GM21423 (cell line): ENCODE measurements at regions not wholly inside any gene's neighbourhood (a gene's known extent, or its start where the extent isn't known, plus 50 kb on each side); places are given as distances from the start of the nearest gene placed in this dataset.

ENCODE experiments used
- ATAC-seq: cut with Tn5 transposase; IDR thresholded peaks from one replicate; pipeline ENCODE4 v1.9.1; 2021; ENCODE audit warnings: mild to moderate bottlenecking, moderate library complexity; ENCODE audit not compliant: unreplicated experiment

DNA sequence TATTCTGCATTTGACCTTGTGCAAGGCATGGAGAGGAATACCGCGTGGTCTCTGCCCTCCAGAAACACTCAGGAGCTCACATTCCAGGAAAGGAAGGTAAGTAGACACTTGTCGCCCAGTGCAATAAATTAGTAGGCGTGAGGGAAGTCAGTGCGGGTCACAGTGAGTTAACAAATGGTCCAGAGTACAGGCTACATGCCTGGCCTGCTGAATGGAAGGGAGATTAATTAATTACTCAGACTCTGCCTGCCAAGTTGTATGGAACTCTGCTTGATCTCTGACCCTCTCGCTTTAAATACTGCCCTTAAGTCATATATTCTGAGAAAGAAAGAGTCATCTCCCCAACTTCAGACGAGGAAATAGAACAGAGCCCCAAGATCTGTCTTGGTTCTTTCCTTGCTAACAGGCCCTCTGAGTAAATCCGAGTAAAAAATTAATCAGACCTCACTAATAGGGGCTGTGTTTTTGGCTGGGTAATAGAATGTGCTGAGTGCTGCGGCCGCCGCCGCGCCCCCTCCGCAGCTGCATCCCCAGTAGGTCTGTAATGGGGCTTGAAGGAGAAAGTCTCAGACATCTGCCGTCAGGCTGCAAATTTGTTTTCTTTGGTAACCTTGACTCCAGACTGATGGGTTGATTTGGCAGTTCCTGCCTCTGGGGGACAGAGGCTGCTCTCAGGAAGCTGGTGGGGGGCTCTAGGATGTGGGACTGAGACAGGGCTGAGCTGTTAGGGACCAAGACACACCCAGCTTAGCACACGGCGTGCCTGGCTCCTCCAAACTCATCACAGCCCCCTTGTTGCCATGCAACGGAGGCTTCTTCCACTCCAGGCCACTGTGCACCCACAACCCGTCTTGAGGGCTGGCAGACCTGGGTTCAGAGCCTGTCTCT lies 144.4 kb downstream of the NSG2 start:
- no peak for ATAC-seq

DNA sequence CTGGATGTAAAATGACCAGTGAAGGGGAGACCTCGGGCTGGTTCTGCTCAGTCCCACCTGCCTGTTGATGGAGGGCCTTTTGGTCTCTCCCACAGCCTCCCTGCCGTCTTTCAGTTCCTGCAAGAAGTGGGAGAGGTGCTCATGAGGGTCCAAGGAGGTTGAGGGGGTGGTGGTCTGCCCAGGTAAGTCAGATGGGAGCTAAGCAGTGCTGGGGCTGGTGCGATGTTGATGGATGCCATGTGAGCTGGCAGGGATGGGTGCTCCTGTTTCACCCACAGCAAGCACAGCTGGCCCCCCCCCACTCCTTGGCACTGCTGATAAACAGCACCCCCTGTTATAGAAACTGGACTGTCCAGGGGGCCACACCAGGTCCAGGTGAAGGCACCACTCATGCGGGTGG lies 145.6 kb downstream of the NSG2 start:
- ATAC-seq: no peak

DNA sequence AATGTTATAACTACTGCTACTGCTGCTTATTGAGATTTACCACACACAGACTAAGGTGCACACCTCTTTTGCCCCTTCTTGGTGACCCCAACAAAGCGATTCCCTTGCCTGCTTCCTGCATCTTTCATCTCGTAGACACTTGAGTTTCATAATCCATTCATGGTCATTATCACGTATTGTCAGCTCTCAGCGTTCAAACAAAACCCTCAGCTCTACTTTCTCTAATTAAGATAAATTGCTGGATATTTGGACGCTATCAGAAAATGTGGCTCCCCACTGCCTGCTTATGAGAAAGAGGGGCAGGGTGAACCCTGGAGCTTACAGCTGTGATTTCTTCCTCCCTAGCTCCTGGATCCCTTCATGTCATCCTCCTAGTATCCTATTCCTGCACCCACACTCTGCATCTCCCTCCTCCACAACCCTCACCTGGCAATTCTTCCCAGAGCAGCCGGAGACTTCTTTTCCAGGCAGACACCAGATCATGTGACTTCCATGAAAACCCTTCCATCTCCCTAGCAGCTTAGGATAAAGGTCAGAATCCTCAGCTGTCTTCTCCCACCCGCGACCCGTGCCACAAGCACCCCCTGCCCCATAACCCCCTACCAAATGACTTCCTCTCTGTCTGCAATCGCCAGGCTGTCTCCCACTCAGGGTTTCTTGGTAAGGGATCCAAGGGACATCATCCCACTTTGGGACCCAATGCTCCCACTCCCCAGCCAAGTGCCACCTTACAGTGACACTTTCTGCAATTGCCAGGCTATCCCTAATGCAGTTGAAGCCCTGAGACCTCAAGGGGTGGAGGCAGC lies 146.5 kb downstream of the NSG2 start:
- no peak for ATAC-seq

DNA sequence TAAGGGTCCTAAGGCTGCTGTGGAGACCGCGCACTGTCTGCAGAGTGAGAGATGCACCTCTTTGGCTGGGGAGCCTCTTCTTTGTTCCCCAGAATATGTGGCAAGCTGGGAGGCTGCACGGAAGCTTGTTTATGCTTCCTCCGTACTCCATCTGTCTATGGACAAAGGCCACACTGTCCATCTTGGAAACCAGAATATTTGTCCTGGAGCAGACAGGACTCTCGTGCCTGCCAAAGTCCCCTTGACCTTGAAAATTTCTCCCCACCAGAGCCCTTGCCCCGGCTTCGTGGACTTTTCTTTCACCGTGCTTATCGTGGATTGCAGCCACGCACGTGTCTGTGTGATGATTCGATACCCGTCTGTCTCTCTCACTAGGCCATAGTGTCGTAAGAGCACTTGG lies 147.4 kb downstream of the NSG2 start:
- no peak for ATAC-seq

DNA sequence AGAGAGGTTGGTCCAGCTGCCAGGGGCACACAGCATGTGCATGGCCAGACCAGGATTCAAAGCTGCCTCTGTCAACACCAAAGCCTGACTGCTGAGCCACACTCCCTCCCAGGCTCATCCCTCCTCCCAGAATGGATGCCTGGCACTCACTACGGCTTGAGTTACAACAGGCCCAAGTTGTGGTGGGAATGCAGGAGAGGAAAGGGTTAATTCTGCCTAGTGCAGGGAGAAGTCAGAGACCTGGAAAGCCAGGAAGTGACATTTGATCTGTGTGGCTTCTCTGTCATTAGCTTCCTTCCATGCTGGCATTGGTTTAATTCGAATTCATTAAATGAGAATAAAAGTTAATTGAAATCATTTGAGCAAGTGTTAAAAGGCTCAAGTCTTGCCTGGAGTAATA lies 150.0 kb downstream of the NSG2 start:
- no peak for ATAC-seq

DNA sequence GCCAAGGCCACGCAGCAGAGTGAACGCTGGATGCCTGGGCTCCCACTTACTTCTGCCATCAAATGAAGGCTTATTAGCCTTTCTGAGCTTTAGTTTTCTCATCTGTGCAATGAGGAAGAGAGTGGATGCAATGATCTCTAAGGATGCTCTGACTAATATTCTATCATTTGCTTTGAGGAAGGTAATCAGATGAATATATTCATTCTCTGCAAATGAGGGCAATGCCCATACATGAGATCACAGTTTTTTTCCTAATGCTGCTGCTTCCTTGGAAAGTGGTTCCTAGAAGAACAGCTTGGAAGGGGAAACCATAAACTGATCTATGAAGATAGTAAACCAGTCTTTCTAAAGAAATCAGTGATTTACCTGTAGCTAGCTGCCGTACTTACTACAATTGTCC lies 152.4 kb downstream of the NSG2 start:
- no peak for ATAC-seq

DNA sequence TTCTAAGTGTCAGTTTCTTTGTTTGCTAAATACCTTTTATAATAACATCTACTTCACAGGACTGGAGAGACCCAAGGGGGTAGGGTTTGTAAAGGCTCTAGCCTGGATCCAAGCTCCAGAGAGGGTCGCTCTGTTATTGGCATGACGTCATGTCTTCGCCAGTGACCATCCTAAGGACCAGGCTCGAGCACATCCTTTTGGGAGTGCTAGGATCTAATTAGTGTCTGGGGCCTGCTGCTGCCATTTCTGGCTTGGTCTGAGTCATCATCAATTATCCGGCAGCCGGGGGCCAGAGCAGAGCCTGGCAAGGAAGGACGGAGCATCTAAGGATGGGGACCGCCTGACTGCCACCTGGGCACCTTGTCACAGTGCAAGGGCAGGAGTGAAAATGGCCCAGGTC lies 153.0 kb downstream of the NSG2 start:
- ATAC-seq: no peak

DNA sequence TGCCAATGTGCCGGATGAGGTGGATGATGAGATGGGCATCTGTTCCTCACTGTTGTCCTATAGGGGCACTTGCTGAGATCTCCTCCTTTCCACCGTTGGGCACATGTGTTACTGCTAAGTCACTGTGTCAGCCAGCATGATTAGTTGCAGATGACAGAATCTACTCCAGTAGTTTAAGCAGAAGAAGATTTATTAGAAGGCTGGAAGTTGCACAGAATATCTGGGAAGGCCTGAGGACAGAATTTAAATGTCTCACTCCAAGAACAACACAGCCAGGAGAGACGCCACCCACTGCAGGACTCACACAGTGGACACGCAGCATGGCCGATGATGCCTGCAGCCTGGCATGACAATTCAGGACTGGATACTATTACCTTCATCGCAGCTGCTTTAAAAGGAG lies 157.5 kb downstream of the NSG2 start:
- ATAC-seq: no peak

DNA sequence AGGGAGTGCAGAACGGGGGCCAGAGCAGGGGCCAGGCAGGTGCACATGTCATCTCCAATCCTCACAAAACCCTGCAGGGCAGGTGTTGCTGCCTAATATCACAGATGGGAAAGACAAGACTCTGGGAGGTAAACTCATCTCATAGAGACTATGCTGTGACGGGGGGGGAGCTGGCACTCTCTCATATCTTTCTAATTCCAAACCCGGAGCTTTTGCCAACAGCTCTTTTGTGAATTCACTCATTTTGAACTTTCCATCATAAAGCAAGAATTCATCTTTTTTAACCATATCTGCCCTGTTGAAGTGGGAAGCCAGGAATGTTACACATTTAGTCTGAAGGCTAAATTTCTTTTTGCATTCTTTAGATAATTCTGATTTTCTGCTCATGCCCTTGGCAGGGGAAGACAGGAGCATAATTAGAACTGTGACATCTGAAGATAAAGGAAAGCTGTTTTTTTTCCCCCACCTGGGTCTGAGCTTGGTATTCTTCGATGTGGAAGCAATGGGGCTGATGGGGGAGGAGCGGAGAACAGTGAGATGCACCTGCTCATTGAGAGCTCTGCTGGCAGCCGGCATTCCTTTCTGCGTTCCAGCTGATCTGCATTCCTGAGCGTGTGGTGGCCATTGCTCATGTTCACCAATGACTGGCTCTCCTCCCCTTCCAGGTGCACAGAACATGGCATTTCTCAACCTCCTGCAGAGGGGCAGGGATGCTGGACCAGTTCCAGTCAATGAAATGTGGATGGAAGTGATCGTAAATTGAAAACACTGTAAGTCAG lies 159.2 kb downstream of the NSG2 start:
- no peak for ATAC-seq

DNA sequence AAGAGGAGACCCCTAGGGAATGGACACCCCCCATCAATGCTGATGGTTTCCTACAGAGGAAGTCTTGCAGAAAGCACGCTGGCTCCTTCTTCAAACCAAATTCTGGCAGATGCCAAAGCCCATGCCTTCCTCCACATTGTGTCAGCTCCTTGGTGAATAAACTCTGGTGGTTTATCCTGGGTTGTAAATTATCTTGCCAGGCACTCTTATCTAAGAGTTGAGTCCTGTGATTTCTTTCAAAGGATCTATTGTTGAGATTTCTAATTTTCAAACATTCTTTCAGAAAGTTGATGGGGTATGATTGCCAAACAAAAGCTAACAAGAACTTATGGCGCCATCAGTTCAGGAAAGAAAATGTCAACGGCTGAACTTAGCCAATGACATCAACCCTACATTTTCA lies 160.4 kb downstream of the NSG2 start:
- ATAC-seq: no peak

DNA sequence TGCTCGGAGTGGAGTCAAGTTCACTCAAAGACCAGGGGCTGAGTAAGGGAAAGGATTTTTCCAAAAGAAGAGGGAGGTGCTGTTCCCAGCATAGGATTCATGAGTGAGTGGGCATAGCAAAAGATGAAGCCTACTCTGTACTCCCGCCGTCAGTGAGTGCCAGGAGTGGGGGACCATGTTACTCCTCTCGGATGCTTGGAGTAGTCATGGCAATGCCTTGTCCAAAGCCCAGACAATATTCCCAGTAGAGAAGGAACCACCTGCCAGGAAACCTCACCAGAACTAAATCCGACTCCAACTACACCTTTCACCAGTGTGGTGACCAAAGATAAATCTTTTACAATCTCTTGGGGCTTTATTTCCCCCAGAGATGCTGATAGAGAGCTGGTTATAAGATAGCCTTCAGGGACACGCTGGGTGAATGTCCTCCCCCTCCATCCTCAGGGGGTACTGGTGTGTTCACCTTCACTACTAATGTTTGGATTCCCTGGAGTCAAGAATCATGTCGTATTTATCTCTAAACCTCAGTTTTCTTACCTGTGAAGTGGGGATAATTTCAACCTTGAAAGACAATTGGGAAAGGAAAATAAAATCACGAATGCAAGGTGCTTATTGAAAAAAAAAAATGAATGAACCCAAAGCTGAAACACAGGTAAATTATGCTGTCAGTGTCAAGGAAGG lies 165.2 kb downstream of the NSG2 start:
- no peak for ATAC-seq

DNA sequence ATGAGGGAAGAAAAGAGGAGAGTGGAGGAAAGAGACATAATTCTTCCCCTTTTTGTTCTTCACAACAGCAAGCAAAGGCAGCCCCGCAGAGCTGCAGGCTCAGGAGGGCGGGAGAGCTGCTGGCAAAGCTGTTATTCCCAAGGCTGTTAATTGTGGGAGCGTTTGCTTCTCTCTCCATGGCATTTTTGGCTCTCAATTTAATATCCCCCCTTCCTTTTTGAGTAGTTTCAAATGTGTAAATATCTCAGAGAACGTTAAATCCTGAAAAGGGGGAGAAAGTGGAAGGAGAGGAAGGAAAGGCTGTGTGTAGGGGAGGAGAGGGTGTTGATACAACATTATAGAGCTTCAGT lies 165.7 kb downstream of the NSG2 start:
- no peak for ATAC-seq

DNA sequence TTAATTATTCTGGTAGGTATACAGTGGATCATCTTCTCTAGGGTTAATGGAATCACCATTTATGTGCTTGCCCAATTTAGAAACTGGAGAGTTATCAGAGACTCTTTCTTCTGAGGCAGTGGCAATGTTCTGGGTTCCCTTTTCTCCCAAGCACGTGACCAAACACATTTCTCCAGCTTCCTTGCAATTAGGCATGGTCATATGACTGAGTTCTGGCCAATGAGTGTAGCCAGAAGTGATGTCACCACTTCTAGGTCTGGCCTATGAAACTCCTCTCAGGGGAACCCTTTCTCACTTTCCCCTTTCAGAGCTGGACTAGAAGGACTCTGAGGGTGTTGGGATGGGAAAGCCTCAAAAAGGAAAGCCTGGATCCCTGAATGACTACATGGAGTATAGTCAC lies 172.0 kb downstream of the NSG2 start:
- no peak for ATAC-seq

DNA sequence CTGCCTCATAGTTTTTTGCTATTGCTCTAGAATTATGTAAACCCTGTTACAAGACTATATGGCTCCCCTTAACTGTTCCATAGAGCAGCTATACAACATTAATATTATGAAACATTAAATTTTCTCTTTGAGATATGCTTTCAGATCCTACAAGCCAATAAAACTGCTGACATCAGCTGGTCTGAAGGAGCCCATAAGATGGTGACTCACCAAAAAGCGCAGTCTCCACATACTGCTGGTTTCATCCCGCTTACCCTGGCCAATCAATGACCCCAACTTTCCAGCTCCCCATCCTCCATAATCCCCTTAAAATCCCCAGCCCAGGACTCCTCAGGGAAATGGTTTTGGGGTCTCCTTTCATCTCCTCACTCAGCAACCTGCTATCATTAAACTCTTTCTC lies 172.7 kb downstream of the NSG2 start:
- no peak for ATAC-seq

DNA sequence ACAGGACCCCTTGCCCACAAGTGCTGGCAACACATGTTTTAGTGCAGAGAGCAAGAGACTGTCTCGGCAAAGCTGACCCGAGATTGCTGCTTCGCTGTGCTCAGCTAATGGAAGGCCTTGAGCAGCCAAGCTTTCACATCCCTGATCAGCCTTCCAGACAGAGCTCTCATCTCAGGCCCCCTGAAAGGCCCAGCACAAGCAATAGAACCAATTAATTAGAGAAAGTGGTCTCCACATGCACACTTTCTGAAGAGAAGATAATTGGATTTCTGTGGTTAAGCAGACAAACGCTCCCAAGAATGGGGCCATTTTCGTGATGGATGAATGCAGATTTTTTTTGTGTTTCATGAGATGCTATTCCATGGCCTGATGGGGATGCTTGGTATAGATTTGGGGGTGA lies 174.9 kb downstream of the NSG2 start:
- no peak for ATAC-seq

DNA sequence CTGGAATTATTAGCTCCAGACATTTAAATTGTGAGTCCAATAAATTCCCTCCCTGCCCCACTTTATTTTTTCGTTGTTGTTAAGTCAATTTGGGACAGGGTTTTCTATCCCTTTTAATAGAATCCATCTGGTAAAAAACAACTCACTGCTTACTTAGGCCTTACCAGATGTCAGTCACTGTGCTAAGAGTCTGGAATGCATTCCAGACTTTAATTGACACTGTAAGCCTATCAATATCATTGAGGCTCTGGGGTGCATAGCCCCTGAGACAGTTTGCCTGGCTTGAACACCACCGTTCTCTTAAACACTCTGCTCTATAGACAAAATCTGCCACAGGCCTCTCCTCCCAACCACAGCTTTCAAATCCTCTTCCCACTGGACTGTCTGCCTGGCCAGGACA lies 175.9 kb downstream of the NSG2 start:
- no peak for ATAC-seq

DNA sequence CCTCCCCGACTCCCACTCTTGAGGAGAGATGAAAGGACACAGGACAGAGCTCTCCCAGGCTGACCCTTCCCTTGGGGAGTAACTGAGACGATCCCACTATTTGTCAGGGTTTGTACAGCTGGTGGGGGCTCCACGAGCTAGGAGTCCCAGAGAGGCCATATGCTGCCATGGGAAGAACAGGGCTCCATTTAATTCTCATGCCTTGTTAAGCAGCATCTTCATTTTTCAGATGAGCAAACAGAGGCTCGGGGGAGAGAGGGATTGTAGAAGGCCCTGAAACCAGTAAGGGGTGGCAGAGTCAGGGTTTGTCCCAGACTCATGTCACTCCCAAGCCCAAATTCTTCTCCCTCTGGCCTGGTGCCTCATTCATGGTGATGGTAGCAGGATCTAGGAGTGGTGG lies 176.4 kb downstream of the NSG2 start:
- no peak for ATAC-seq

DNA sequence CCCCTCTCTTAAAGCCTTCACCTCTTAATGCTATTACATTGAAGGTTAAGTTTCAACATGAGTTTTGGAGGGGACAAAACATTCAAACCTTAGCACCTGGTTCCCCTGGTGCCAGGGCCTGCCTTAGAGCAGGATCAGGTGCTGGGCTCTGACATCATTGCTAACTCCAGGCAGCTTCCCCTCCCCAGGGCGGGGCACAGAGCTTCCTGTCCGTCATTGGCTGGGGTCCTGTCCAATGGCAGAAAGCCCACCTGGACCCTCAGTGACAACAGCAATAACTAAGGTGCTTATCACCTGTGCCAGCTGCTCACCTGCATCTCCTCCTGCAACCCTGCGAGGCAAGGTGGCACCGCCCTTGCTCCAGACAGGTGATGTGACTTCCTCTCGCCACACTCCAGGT lies 177.4 kb downstream of the NSG2 start:
- no peak for ATAC-seq

DNA sequence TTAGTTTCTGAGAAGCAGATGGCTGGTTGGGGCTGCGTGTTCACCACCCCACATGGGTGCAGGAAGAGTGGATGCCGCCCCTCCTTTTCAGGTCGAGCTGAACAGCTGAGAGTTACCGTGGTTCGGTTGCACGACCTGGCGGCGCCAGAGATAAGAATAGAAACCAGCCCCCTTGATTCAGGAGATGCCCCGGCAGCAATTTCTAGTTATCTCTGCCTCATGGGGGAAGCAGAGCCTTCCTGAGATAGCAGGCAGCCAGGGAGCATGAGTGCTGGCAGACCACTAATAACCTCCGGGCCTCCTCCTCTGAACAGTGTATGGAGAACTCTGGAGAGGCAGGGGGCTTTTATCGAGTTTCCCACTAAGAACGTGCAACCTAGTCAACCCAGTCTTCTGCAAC lies 177.8 kb downstream of the NSG2 start:
- ATAC-seq: no peak

DNA sequence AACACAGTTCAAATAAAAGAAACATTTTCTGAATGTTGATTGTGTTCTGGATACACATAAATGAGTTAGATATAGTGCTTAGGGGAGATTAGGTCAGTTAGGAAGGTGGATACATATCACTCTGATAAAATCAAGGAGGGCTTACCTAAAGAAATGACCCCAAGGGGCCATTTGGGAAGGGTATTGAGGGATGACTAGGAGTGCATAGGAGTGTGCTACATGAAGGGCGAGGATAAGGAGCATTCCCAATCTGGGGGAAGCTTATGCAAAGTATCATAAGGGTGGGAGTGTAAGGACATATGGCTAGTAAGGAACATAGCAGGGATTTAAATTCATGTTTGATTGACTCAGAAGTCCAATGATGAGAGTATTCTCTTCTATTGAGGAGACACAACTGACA lies 183.6 kb downstream of the NSG2 start:
- no peak for ATAC-seq
